GM12878 (cell line): ENCODE measurements at regions not wholly inside any gene's neighbourhood (a gene's known extent, or its start where the extent isn't known, plus 50 kb on each side); places are given as distances from the start of the nearest gene placed in this dataset.

Source experiments
- ASH2L ChIP-seq: fragments of 300-600, 200-600 bp; sonication (generic); IDR thresholded peaks from 2 replicates; pipeline ENCODE4 v1.6.1; 2017; ENCODE audit warnings: low read depth, mild to moderate bottlenecking, borderline replicate concordance
- ATF2 ChIP-seq: IDR thresholded peaks from 2 replicates; pipeline ENCODE4 v1.6.1; 2012; ENCODE audit warnings: low read length, inconsistent platforms
- EZH2 ChIP-seq: IDR thresholded peaks from 2 replicates; pipeline ENCODE4 v1.6.1; 2012; ENCODE audit warnings: low read depth, mild to moderate bottlenecking, control low read depth, inconsistent platforms, low read length, borderline replicate concordance; ENCODE audit not compliant: control insufficient read depth
- FOXM1 ChIP-seq: IDR thresholded peaks from 2 replicates; pipeline ENCODE4 v1.6.1; 2012; ENCODE audit warnings: low read depth, mild to moderate bottlenecking, inconsistent platforms, low read length, moderate library complexity
- KDM1A ChIP-seq: fragments of 200-600 bp; sonication (generic); IDR thresholded peaks from 2 replicates; pipeline ENCODE4 v1.6.1; 2016; ENCODE audit warnings: borderline replicate concordance
- NFYB ChIP-seq: IDR thresholded peaks from 2 replicates; pipeline ENCODE4 v1.6.1; 2011; ENCODE audit warnings: low read depth, mild to moderate bottlenecking, low read length, improper control_type of control experiment, moderate library complexity; ENCODE audit not compliant: insufficient read depth
- POLR2A ChIP-seq: IDR thresholded peaks from 2 replicates; pipeline ENCODE4 v1.6.1; 2011; ENCODE audit warnings: low read depth, mild to moderate bottlenecking, low read length
- POLR2AphosphoS5 ChIP-seq: IDR thresholded peaks from 2 replicates; pipeline ENCODE4 v1.6.1; 2011; ENCODE audit warnings: mild to moderate bottlenecking, low read length, inconsistent platforms
- SMC3 ChIP-seq: IDR thresholded peaks from 2 replicates; pipeline ENCODE4 v1.6.1; 2011; ENCODE audit warnings: low read length, improper control_type of control experiment, borderline replicate concordance
- YBX1 ChIP-seq: fragments of 450-650 bp; IDR thresholded peaks from 2 replicates; pipeline ENCODE4 v1.6.1; 2016; ENCODE audit warnings: antibody characterized with exemption
- YY1 ChIP-seq: IDR thresholded peaks from 2 replicates; pipeline ENCODE4 v1.6.1; 2011; ENCODE audit warnings: low read depth, mild to moderate bottlenecking, low read length
- ZBTB4 ChIP-seq: fragments of 450-650 bp; formaldehyde crosslinking; IDR thresholded peaks from 2 replicates; pipeline ENCODE4 v1.4.0; 2022; ENCODE audit warnings: mild to moderate bottlenecking, moderate library complexity
- TF ChIP-seq, protein P1 (sequence below): fragments of 450-650 bp; IDR thresholded peaks from 2 replicates; pipeline ENCODE4 v1.6.1; 2018; ENCODE audit warnings: borderline replicate concordance, mild to moderate bottlenecking; ENCODE audit not compliant: partially characterized antibody
- TF ChIP-seq, protein P2 (sequence below), 3 experiments: IDR thresholded peaks in 2 of 3; conservative IDR thresholded peaks in 1 of 3; 2 replicates each; pipeline ENCODE4 v1.5.1; 2011; ENCODE audit warnings: low read depth in 3 of 3, low read length in 3 of 3, mild to moderate bottlenecking in 3 of 3, control low read depth in 2 of 3, moderate library complexity in 2 of 3, inconsistent platforms in 1 of 3, mixed read lengths in 1 of 3; ENCODE audit not compliant: control insufficient read depth in 2 of 3, insufficient read depth in 1 of 3; ENCODE audit errors: extremely low read depth in 1 of 3

DNA sequence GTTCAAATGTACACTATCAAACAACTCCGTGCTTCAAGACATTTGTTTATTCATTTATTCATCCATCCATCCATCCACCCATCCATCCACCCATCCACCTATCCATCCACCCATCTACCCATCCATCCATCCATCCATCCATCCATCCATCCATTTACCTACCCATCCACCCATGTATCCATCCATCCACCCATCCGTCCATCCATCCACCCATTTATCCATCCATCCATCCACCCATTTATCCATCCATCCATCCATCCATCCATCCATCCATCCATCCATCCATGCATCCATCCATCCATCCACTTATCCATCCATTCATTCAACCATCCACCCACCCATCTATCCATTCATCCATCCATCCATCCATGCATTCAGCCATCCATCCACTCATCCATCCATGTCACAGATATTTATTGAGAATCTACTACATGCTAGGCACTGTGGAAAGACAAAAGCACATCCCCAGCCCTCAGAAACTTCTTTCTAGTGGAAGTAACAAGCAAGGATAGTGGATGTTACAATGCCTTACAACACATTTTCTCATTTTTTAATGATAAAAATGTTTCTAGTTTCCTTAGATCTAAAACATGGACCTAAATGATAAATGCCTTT lies 237.6 kb downstream of the ZNF536 start:
- TF ChIP-seq YBX1 (no peak), POLR2AphosphoS5 (no peak), SMC3 (no peak), ASH2L (no peak), KDM1A (no peak), ATF2 (no peak), ZBTB4 (no peak), YY1 (no peak), NFYB (no peak), POLR2A (no peak), FOXM1 (no peak), EZH2 (no peak)
- TF ChIP-seq, protein P1, sequence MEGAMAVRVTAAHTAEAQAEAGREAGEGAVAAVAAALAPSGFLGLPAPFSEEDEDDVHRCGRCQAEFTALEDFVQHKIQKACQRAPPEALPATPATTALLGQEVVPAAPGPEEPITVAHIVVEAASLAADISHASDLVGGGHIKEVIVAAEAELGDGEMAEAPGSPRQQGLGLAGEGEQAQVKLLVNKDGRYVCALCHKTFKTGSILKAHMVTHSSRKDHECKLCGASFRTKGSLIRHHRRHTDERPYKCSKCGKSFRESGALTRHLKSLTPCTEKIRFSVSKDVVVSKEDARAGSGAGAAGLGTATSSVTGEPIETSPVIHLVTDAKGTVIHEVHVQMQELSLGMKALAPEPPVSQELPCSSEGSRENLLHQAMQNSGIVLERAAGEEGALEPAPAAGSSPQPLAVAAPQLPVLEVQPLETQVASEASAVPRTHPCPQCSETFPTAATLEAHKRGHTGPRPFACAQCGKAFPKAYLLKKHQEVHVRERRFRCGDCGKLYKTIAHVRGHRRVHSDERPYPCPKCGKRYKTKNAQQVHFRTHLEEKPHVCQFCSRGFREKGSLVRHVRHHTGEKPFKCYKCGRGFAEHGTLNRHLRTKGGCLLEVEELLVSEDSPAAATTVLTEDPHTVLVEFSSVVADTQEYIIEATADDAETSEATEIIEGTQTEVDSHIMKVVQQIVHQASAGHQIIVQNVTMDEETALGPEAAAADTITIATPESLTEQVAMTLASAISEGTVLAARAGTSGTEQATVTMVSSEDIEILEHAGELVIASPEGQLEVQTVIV: no peak
- TF ChIP-seq, protein P2, sequence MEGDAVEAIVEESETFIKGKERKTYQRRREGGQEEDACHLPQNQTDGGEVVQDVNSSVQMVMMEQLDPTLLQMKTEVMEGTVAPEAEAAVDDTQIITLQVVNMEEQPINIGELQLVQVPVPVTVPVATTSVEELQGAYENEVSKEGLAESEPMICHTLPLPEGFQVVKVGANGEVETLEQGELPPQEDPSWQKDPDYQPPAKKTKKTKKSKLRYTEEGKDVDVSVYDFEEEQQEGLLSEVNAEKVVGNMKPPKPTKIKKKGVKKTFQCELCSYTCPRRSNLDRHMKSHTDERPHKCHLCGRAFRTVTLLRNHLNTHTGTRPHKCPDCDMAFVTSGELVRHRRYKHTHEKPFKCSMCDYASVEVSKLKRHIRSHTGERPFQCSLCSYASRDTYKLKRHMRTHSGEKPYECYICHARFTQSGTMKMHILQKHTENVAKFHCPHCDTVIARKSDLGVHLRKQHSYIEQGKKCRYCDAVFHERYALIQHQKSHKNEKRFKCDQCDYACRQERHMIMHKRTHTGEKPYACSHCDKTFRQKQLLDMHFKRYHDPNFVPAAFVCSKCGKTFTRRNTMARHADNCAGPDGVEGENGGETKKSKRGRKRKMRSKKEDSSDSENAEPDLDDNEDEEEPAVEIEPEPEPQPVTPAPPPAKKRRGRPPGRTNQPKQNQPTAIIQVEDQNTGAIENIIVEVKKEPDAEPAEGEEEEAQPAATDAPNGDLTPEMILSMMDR (IDR thresholded peaks at IDR 0.05 in 2 of 3, conservative IDR thresholded peaks at IDR 0.05 in 1 of 3; ENCODE audit: control insufficient read depth in 2 of 3, extremely low read depth in 1 of 3, insufficient read depth in 1 of 3, low read depth in 3 of 3, low read length in 3 of 3): no peak
